ENCODE measurements at regions not wholly inside any gene's neighbourhood (a gene's known extent, or its start where the extent isn't known, plus 50 kb on each side); places are given as distances from the start of the nearest gene placed in this dataset.

DNA sequence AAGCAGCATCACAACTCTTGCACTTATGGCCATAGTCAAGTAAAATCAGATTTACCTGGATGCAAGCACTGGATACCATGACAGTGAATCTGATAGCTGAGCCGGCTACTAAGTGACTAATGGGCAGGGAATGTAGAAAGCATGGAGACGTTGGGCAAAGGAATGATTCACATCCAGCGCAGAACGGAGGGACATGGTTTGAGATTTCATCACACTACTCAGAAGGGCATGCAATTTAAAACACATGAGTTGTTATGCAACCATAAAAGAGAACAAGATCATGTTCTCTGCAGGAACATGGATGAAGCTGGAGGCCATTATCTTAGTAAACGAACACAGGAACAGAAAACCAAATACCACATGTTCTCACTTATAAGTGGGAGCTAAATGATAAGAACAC lies 169.1 kb upstream of the PIK3R1 start:
- Histone ChIP-seq H3K27ac (ENCODE audit: low read depth in 1 of 2, low read length in 2 of 2) (no peak overlapping the region), H3K27me3 (ENCODE audit: control insufficient read depth in 1 of 2, insufficient read depth in 2 of 2, low read length in 2 of 2) (peaks cover 0 to 2% of the 10 kb centered on the region in 2 experiments), H3K36me3 (ENCODE audit: insufficient read depth, low read length) (no peaks in the 10 kb centered on the region), H3K9me3 (ENCODE audit: control insufficient read depth in 1 of 2, insufficient read depth in 1 of 2, low read length in 2 of 2) (no peaks in the 10 kb centered on the region), H3K4me1 (ENCODE audit: insufficient read depth, low read length) (no peaks in the 10 kb centered on the region), H3K4me3 (ENCODE audit: low read length) (no peak overlapping the region)
- Mint-ChIP-seq H3K4me3 (no peak overlapping the region), H3K36me3 (ENCODE audit: low read depth) (no peaks in the 10 kb centered on the region), H3K9me3 (peaks cover 2% of the 10 kb centered on the region), H3K27ac (no peak overlapping the region), H3K4me1 (ENCODE audit: low read depth) (no peaks in the 10 kb centered on the region), H3K27me3 (peaks cover 17% of the 10 kb centered on the region)
- no peak for TF ChIP-seq CTCF (IDR thresholded peaks at IDR 0.05)
- ChIA-PET CTCF (no interaction called here), POLR2A (no interaction called here)
- intact Hi-C loops (cut with DNase I, micrococcal nuclease) = no loop called here
- peak in 2 of 14 experiments; percentile 44 to 63 for DNase-seq
- ATAC-seq (ENCODE audit: poor library complexity) = no peak

- no peak overlapping the region for H3K4me3 ChIP-seq (ENCODE audit: low read length)
- DNase-seq = peak in 2 of 14 experiments; percentile 7 to 22
- no peak overlapping the region for H3K27ac ChIP-seq (ENCODE audit: low read depth in 1 of 2, low read length in 2 of 2)
- Mint-ChIP-seq H3K9me3 (no peaks in the 10 kb centered on the region), H3K4me1 (ENCODE audit: low read depth) (no peaks in the 10 kb centered on the region), H3K27ac (no peak overlapping the region), H3K36me3 (ENCODE audit: low read depth) (no peaks in the 10 kb centered on the region), H3K4me3 (no peak overlapping the region), H3K27me3 (peaks cover under 1% of the 10 kb centered on the region)
- no peak for TF ChIP-seq CTCF (IDR thresholded peaks at IDR 0.05)
- no peaks in the 10 kb centered on the region for H3K9me3 ChIP-seq (ENCODE audit: control insufficient read depth in 1 of 2, insufficient read depth in 1 of 2, low read length in 2 of 2)
- no peak for ATAC-seq (ENCODE audit: poor library complexity)
- H3K4me1 ChIP-seq (ENCODE audit: insufficient read depth, low read length) = no peaks in the 10 kb centered on the region
- ChIA-PET CTCF (no interaction called here), POLR2A (no interaction called here)
- H3K36me3 ChIP-seq (ENCODE audit: insufficient read depth, low read length) = no peaks in the 10 kb centered on the region
- H3K27me3 ChIP-seq (ENCODE audit: control insufficient read depth in 1 of 2, insufficient read depth in 2 of 2, low read length in 2 of 2) = peaks cover 0 to 2% of the 10 kb centered on the region in 2 experiments
- intact Hi-C loops (cut with DNase I, micrococcal nuclease) = no loop called here
These were observed 174.3 kb upstream of the PIK3R1 start for GRCh38 chr5:68041293-68041692.

GRCh38 chr5:68037546-68037945 lies 178.0 kb upstream of the PIK3R1 start:
- H3K27me3 ChIP-seq (ENCODE audit: control insufficient read depth in 1 of 2, insufficient read depth in 2 of 2, low read length in 2 of 2) = peaks cover 0 to 2% of the 10 kb centered on the region in 2 experiments
- no peaks in the 10 kb centered on the region for H3K36me3 Mint-ChIP-seq (ENCODE audit: low read depth)
- H3K9me3 Mint-ChIP-seq = no peaks in the 10 kb centered on the region
- no peaks in the 10 kb centered on the region for H3K9me3 ChIP-seq (ENCODE audit: control insufficient read depth in 1 of 2, insufficient read depth in 1 of 2, low read length in 2 of 2)
- CTCF ChIA-PET = no interaction called here
- no peaks in the 10 kb centered on the region for H3K36me3 ChIP-seq (ENCODE audit: insufficient read depth, low read length)
- H3K4me1 Mint-ChIP-seq (ENCODE audit: low read depth) = no peaks in the 10 kb centered on the region
- no peak overlapping the region for H3K4me3 ChIP-seq (ENCODE audit: low read length)
- TF ChIP-seq CTCF (IDR thresholded peaks at IDR 0.05) = no peak
- no peak overlapping the region for H3K27ac ChIP-seq (ENCODE audit: low read depth in 1 of 2, low read length in 2 of 2)
- H3K27ac Mint-ChIP-seq = no peak overlapping the region
- ATAC-seq (ENCODE audit: poor library complexity) = no peak
- intact Hi-C loops (cut with DNase I, micrococcal nuclease) = no loop called here
- H3K4me3 Mint-ChIP-seq = no peak overlapping the region
- no peaks in the 10 kb centered on the region for H3K4me1 ChIP-seq (ENCODE audit: insufficient read depth, low read length)
- POLR2A ChIA-PET = no interaction called here
- H3K27me3 Mint-ChIP-seq = no peaks in the 10 kb centered on the region
- no peak for DNase-seq

Data from CD4-positive, alpha-beta T cell (primary cell).